ENCODE measurements at regions not wholly inside any gene's neighbourhood (a gene's known extent, or its start where the extent isn't known, plus 50 kb on each side); places are given as distances from the start of the nearest gene placed in this dataset.

DNA sequence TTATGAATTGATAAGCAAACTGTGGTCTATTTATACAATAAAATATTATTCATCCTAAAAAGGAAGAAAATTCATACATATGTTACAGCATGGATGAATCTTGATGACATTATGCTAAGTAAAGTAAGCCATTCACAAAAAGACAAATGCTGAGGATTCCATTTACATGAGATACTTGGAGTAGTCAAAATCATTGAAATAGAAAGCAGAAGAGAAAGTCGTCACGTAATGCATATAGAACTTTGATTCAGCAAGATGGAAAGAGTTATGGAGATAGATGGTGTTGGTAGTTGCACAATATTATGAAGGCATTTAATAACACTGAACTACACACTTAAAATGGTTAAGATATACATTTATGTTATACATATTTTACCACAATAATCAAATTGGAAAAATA, 309.7 kb upstream of the KLF6 start:
- no peaks in the 10 kb centered on the region for H3K27me3 Mint-ChIP-seq
- ChIA-PET POLR2A (interaction anchor here (1.0 kb wide), 1 partner anchor 134 kb away, joined by 3 read pairs; no protein-coding TSS in a partner anchor), CTCF (no interaction called here)
- ATAC-seq, result no peak
- intact Hi-C loops (cut with micrococcal nuclease), result no loop called here
- H3K4me1 Mint-ChIP-seq (ENCODE audit: low read depth), result no peaks in the 10 kb centered on the region
- no peaks in the 10 kb centered on the region for H3K9me3 Mint-ChIP-seq
- no peak overlapping the region for H3K27ac Mint-ChIP-seq
- H3K36me3 Mint-ChIP-seq (ENCODE audit: low read depth), result no peaks in the 10 kb centered on the region
- TF ChIP-seq, protein P1, sequence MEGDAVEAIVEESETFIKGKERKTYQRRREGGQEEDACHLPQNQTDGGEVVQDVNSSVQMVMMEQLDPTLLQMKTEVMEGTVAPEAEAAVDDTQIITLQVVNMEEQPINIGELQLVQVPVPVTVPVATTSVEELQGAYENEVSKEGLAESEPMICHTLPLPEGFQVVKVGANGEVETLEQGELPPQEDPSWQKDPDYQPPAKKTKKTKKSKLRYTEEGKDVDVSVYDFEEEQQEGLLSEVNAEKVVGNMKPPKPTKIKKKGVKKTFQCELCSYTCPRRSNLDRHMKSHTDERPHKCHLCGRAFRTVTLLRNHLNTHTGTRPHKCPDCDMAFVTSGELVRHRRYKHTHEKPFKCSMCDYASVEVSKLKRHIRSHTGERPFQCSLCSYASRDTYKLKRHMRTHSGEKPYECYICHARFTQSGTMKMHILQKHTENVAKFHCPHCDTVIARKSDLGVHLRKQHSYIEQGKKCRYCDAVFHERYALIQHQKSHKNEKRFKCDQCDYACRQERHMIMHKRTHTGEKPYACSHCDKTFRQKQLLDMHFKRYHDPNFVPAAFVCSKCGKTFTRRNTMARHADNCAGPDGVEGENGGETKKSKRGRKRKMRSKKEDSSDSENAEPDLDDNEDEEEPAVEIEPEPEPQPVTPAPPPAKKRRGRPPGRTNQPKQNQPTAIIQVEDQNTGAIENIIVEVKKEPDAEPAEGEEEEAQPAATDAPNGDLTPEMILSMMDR (IDR thresholded peaks at IDR 0.05), result no peak
- H3K4me3 Mint-ChIP-seq, result no peak overlapping the region
- DNase-seq, result no peak

DNA sequence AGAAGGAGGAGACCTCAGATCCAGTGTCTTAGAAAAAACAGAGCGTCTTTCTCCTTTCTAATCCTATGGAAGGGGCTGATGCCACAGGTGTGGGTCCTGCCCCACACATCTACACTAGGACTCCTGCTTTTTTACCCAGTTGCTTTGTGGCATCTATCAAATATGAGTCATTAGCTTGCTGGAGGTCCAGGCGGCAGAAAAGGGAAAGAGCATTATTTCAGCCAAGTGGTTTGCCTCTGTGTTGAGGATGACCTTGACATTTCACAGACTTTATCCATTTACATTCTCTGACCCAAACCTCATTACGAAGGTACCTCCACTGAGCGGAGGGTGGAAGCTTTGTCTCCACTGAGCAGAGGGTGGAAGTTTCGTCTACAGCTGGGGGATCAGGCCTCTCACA, 308.4 kb upstream of the KLF6 start:
- POLR2A ChIA-PET, result interaction anchor here (0.6 kb wide), 2 partner anchors 62 to 786 kb away, joined by 3 read pairs; no protein-coding TSS in a partner anchor

DNA sequence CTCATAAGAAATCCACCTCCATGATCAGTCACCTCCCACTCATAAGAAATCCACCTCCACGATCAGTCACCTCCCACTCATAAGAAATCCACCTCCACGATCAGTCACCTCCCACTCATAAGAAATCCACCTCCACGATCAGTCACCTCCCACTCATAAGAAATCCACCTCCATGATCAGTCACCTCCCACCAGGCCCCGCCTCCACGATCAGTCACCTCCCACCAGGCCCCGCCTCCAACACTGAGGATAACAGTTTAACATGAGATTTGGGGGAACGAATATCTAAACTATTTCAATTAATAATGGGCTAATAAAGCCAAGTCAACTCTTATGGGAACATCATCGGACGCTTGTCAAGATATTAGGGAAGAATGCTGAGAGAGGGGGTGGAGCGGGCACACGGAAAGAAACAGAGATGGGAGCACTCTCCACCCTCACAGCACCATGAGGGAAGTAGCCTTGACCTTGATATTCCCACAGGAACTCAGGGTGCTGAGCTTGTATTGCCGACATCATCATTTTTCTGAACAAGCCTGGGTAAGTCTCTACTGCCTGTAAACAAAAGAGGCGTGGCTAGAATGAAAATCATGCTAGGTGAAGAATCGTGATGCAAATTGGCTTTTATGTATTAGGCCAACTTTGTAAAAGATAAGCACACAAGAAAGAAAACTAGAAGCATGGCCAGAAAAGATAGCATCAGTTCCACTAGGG, 303.5 kb upstream of the KLF6 start:
- H3K36me3 Mint-ChIP-seq (ENCODE audit: low read depth), result no peaks in the 10 kb centered on the region
- ATAC-seq, result no peak
- no peaks in the 10 kb centered on the region for H3K4me1 Mint-ChIP-seq (ENCODE audit: low read depth)
- intact Hi-C loops (cut with micrococcal nuclease), result no loop called here
- H3K4me3 Mint-ChIP-seq, result no peak overlapping the region
- POLR2A ChIA-PET, result no interaction called here
- no peak overlapping the region for H3K27ac Mint-ChIP-seq
- DNase-seq, result no peak
- TF ChIP-seq, protein P1 (IDR thresholded peaks at IDR 0.05), result no peak
- H3K27me3 Mint-ChIP-seq, result no peaks in the 10 kb centered on the region
- CTCF ChIA-PET, result no interaction called here
- H3K9me3 Mint-ChIP-seq, result no peaks in the 10 kb centered on the region

More for the DNA sequence above, 308.4 kb upstream of the KLF6 start:
- TF ChIP-seq, protein P1 (IDR thresholded peaks at IDR 0.05), result no peak
- Mint-ChIP-seq H3K4me1 (ENCODE audit: low read depth) (no peaks in the 10 kb centered on the region), H3K4me3 (no peak overlapping the region), H3K27ac (no peak overlapping the region), H3K36me3 (ENCODE audit: low read depth) (no peaks in the 10 kb centered on the region), H3K27me3 (no peaks in the 10 kb centered on the region), H3K9me3 (no peaks in the 10 kb centered on the region)
- CTCF ChIA-PET, result interaction anchor here (1.9 kb wide), 1 partner anchor 30 kb away, joined by 8 read pairs; no protein-coding TSS in a partner anchor
- intact Hi-C loops (cut with micrococcal nuclease), result no loop called here
- no peak for ATAC-seq
- no peak for DNase-seq

DNA sequence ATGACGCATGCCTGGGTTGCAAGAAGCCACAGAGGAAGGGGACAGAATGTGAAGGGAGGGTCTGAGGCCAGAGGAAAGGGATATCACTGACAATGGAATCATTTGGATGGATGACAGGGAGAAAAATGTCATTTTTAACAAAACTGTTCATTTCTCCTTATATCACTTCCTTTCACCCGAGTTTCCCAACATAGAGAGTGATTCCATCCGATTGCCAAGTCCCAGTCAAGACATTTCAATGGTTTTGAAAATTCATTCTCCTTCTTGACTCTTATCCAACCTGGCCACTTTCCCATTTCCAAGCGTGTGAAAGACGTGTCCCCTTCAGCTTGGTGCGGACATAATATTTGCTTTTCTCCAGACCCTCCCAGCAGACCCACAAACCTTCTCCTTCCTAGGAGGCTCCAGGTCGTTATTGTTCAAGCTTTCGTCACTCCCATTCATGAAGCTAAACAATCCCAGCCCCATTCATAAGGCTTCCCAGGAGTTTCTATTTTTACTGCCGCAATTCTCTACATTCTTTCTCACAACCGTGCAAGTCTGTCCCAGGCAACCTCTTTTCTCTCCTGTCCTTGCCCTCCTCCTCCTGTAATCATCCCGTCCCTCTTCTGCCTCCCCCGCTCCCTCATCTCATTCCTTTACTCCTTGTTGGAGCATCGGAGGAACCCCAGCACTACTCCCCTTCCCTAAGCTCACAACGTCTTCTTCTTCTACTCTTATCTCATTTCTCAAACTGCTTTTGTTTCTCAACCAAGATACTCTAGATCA, 301.3 kb upstream of the KLF6 start:
- Mint-ChIP-seq H3K27ac (no peak overlapping the region), H3K27me3 (no peaks in the 10 kb centered on the region), H3K4me3 (no peak overlapping the region), H3K4me1 (ENCODE audit: low read depth) (peaks cover 10% of the 10 kb centered on the region), H3K9me3 (no peaks in the 10 kb centered on the region), H3K36me3 (ENCODE audit: low read depth) (no peaks in the 10 kb centered on the region)
- ChIA-PET POLR2A (no interaction called here), CTCF (no interaction called here)
- TF ChIP-seq, protein P1 (IDR thresholded peaks at IDR 0.05), result no peak
- ATAC-seq, result no peak
- intact Hi-C loops (cut with micrococcal nuclease), result no loop called here
- no peak for DNase-seq

DNA sequence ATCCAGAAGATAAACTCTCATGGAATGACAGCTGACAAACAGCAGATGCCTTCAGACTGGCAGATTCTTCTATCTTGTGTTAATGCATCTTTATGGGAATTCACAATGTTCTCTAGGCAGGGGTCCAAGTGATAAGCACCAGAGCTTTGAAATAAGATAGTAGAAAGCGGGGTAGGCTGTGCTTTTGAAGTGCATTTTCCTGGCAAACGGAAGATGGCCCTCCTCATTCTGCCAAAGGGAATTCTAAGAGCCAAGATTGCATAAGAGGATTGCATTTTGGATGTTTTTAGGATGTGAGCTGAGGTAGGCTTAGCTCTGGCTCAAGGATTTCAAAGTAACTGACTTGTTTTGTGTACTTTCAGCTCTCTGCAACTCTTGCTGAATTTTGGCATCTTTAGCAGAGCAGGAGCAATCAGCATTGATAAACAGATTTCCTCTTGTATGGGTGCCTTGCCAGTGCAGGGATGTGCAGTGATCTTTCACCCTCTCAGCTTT, 298.5 kb upstream of the KLF6 start:
- ATAC-seq, result no peak
- intact Hi-C loops (cut with micrococcal nuclease), result no loop called here
- POLR2A ChIA-PET, result interaction anchor here (1.2 kb wide), 1 partner anchor 23 kb away, joined by 4 read pairs; no protein-coding TSS in a partner anchor
- peaks cover 26% of the 10 kb centered on the region for H3K4me1 Mint-ChIP-seq (ENCODE audit: low read depth)
- no peaks in the 10 kb centered on the region for H3K27me3 Mint-ChIP-seq
- no peak overlapping the region for H3K27ac Mint-ChIP-seq
- no peak overlapping the region for H3K4me3 Mint-ChIP-seq
- CTCF ChIA-PET, result interaction anchor here (0.8 to 1.5 kb wide), 2 partner anchors 134 to 886 kb away, joined by 3 to 4 read pairs; no protein-coding TSS in a partner anchor
- TF ChIP-seq, protein P1 (IDR thresholded peaks at IDR 0.05), result no peak
- DNase-seq, result no peak
- H3K9me3 Mint-ChIP-seq, result no peaks in the 10 kb centered on the region
- no peaks in the 10 kb centered on the region for H3K36me3 Mint-ChIP-seq (ENCODE audit: low read depth)
